Suprapubic skin (tissue), 3 donors: ENCODE measurements at regions not wholly inside any gene's neighbourhood (a gene's known extent, or its start where the extent isn't known, plus 50 kb on each side); places are given as distances from the start of the nearest gene placed in this dataset.

Experiments used
- POLR2AphosphoS5 ChIP-seq, 3 donors: sonication (generic); formaldehyde crosslinking; IDR thresholded peaks; one replicate each; pipeline ENCODE4 v1.6.1; 2017; ENCODE audit warnings: antibody characterized with exemption in 3 of 3
- TF ChIP-seq, protein P1 (sequence below), 2 donors: fragments of 200-600 bp in 1 of 2; fragments of 450-650 bp in 1 of 2; sonication (generic) in 1 of 2; IDR thresholded peaks; one replicate each; pipeline ENCODE4 v1.5.1; 2016 to 2019; ENCODE audit warnings: antibody characterized with exemption in 2 of 2, mild to moderate bottlenecking in 1 of 2, moderate library complexity in 1 of 2

DNA sequence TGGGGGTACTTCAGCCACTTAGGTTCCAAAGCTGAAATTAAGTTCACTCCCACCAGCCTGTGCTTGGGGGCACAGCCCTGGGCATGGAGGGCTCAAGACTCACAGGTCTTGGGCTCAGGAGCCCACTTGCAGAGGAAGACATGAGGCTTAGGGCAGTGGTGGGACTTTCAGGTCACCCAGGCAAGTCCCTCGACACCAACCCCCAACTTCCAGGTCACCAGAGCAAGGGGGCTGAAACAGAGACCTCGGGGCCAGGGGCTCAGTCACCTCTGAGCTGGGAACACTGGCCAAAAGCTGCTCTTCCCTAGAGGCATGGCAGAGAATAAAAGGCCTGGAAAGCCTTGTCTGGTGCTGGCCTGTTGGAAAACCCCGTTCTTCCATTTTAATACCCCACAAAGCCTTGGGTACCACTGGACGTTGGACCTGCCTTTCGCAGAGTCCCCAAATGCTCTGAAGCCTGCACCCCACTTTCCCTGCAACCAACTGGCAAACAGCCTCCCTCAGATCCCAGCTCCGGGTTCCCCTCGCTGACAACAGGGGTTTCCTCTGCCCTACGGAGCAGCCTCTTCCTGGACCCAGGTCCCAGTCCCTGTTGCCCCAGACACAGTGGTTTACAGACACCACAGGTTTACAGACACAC lies 160.9 kb upstream of the PMEPA1 start:
- TF ChIP-seq, protein P1, sequence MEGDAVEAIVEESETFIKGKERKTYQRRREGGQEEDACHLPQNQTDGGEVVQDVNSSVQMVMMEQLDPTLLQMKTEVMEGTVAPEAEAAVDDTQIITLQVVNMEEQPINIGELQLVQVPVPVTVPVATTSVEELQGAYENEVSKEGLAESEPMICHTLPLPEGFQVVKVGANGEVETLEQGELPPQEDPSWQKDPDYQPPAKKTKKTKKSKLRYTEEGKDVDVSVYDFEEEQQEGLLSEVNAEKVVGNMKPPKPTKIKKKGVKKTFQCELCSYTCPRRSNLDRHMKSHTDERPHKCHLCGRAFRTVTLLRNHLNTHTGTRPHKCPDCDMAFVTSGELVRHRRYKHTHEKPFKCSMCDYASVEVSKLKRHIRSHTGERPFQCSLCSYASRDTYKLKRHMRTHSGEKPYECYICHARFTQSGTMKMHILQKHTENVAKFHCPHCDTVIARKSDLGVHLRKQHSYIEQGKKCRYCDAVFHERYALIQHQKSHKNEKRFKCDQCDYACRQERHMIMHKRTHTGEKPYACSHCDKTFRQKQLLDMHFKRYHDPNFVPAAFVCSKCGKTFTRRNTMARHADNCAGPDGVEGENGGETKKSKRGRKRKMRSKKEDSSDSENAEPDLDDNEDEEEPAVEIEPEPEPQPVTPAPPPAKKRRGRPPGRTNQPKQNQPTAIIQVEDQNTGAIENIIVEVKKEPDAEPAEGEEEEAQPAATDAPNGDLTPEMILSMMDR (IDR thresholded peaks at IDR 0.05): no peak
- no peak for TF ChIP-seq POLR2AphosphoS5 (IDR thresholded peaks at IDR 0.05)
